WTC11 (cell line): ENCODE measurements at regions not wholly inside any gene's neighbourhood (a gene's known extent, or its start where the extent isn't known, plus 50 kb on each side); places are given as distances from the start of the nearest gene placed in this dataset.

Experiments used
- AFF4 ChIP-seq: sonication (generic); formaldehyde crosslinking; IDR thresholded peaks from 2 replicates; pipeline ENCODE4 v1.8.1; 2023; ENCODE audit warnings: mild to moderate bottlenecking, missing genetic modification reagents, borderline replicate concordance
- CREM ChIP-seq: sonication (generic); formaldehyde crosslinking; IDR thresholded peaks from 2 replicates; pipeline ENCODE4 v1.8.1; 2022; ENCODE audit warnings: mild to moderate bottlenecking, missing genetic modification reagents, moderate library complexity
- CTCF ChIP-seq: fragments of 200-600 bp; IDR thresholded peaks from 2 replicates; pipeline ENCODE4 v1.8.0; 2022; ENCODE audit warnings: antibody characterized with exemption
- E2F4 ChIP-seq: sonication (generic); formaldehyde crosslinking; IDR thresholded peaks from 2 replicates; pipeline ENCODE4 v1.8.1; 2022; ENCODE audit warnings: low read depth, mild to moderate bottlenecking, moderate library complexity, missing genetic modification reagents, borderline replicate concordance
- FOXJ3 ChIP-seq: sonication (generic); formaldehyde crosslinking; IDR thresholded peaks from 2 replicates; pipeline ENCODE4 v1.9.0; 2021; ENCODE audit warnings: missing genetic modification reagents, mild to moderate bottlenecking, borderline replicate concordance
- MAX ChIP-seq: sonication (generic); formaldehyde crosslinking; IDR thresholded peaks from 2 replicates; pipeline ENCODE4 v1.8.0; 2022; ENCODE audit warnings: mild to moderate bottlenecking, missing genetic modification reagents
- MXD4 ChIP-seq: fragments of 250-450 bp; sonication (Bioruptor Pico); IDR thresholded peaks from 2 replicates; pipeline ENCODE4 v1.8.0; 2021; ENCODE audit warnings: mild to moderate bottlenecking, moderate library complexity, borderline replicate concordance
- NFATC4 ChIP-seq: fragments of 250-450 bp; sonication (Bioruptor Pico); IDR thresholded peaks from 2 replicates; pipeline ENCODE4 v1.9.0; 2021; ENCODE audit warnings: mild to moderate bottlenecking
- NR3C1 ChIP-seq: sonication (generic); formaldehyde crosslinking; conservative IDR thresholded peaks from 2 replicates; pipeline ENCODE4 v1.8.1; 2023; ENCODE audit warnings: low read depth, mild to moderate bottlenecking, missing genetic modification reagents
- PREB ChIP-seq: sonication (generic); formaldehyde crosslinking; IDR thresholded peaks from 2 replicates; pipeline ENCODE4 v1.8.1; 2022; ENCODE audit warnings: mild to moderate bottlenecking, missing genetic modification reagents, moderate library complexity, borderline replicate concordance
- SMAD3 ChIP-seq: sonication (generic); formaldehyde crosslinking; IDR thresholded peaks from 2 replicates; pipeline ENCODE4 v1.8.0; 2022; ENCODE audit warnings: missing genetic modification reagents, mild to moderate bottlenecking, borderline replicate concordance
- SP1 ChIP-seq: sonication (generic); formaldehyde crosslinking; conservative IDR thresholded peaks from 2 replicates; pipeline ENCODE4 v1.8.1; 2022; ENCODE audit warnings: missing genetic modification reagents
- ZNF281 ChIP-seq: sonication (generic); formaldehyde crosslinking; IDR thresholded peaks from 2 replicates; pipeline ENCODE4 v1.8.0; 2023; ENCODE audit warnings: mild to moderate bottlenecking, missing genetic modification reagents
- ZNF396 ChIP-seq: fragments of 250-450 bp; sonication (Bioruptor Pico); IDR thresholded peaks from 2 replicates; pipeline ENCODE4 v1.8.0; 2021; ENCODE audit warnings: mild to moderate bottlenecking, moderate library complexity, borderline replicate concordance

GRCh38 chr13:103255587-103256301, 189.5 kb upstream of the SLC10A2 start:
- no peak for TF ChIP-seq FOXJ3 (CRISPR knock-in tag)
- no peak for TF ChIP-seq ZNF396 (CRISPR knock-in tag)
- no peak for TF ChIP-seq CTCF
- TF ChIP-seq E2F4 (CRISPR knock-in tag) = no peak
- no peak for TF ChIP-seq CREM (CRISPR knock-in tag)
- no peak for TF ChIP-seq SMAD3 (CRISPR knock-in tag)
- TF ChIP-seq MXD4 = no peak
- no peak for TF ChIP-seq NFATC4 (CRISPR knock-in tag)
- TF ChIP-seq PREB (CRISPR knock-in tag) = no peak
- TF ChIP-seq ZNF281 = no peak
- no peak for TF ChIP-seq SP1 (CRISPR knock-in tag)
- TF ChIP-seq NR3C1 = no peak
- TF ChIP-seq AFF4 (CRISPR knock-in tag) = no peak
- no peak for TF ChIP-seq MAX (CRISPR knock-in tag)
